K562 (cell line): ENCODE measurements at regions not wholly inside any gene's neighbourhood (a gene's known extent, or its start where the extent isn't known, plus 50 kb on each side); places are given as distances from the start of the nearest gene placed in this dataset.

ENCODE experiments used
- ATAC-seq: fragments of 200-7000 bp; cut with Tn5 transposase; 3 replicates; pipeline ENCODE4 v1.9.1; 2020; ENCODE audit warnings: moderate library complexity
- BruUV-seq: library from RNA; stranded (reverse); fragments of 400-500 nt; replicated peaks from 2 replicates; lab custom pipeline; 2021; lab: Mats Ljungman, UMichigan
- CTCF ChIA-PET: fragments of 300-600 bp; formaldehyde crosslinking; extraction: SDS; loops from one replicate; lab custom pipeline; 2021; ENCODE audit warnings: low intra/inter-chr PET ratio; lab: Yijun Ruan, JAX
- POLR2A ChIA-PET: fragments of 300-600, 350-650 bp; sonication (Branson Sonifier 250); formaldehyde crosslinking; extraction: SDS; loops from one replicate; lab custom pipeline; 2021; ENCODE audit warnings: antibody characterized with exemption, inconsistent platforms; lab: Yijun Ruan, JAX
- DNase-seq, 4 experiments: peaks; one replicate each; pipeline versions ENCODE4 v3.0.0 to v3.0.0-alpha.2; 2011 to 2018; ENCODE audit warnings: low spot score in 3 of 4, mixed read lengths in 3 of 4; ENCODE audit errors: extremely low read depth in 1 of 4
- FAIRE-seq: peaks from 2 replicates; lab custom pipeline; 2011; peaks lifted over from hg19 to GRCh38; lab: Jason Lieb, UNC
- H2AFZ ChIP-seq: 2 replicates; pipeline ENCODE4 v1.6.0; 2011; ENCODE audit warnings: low read depth, low read length, control low read depth, inconsistent platforms
- H3K27ac ChIP-seq: fragments of 200-600 bp; 3 replicates; pipeline ENCODE4 v1.8.0; 2011; ENCODE audit warnings: low read depth, mild to moderate bottlenecking, control low read depth, inconsistent platforms, low read length, moderate library complexity, mixed read lengths; ENCODE audit errors: extremely low read depth
- H3K27me3 ChIP-seq, 2 experiments: fragments of 300-600 bp in 1 of 2; 2 replicates in 1 of 2; 3 replicates in 1 of 2; pipeline versions ENCODE4 v1.6.0 to v1.8.0; 2011; ENCODE audit warnings: inconsistent platforms in 2 of 2, low read length in 2 of 2, mild to moderate bottlenecking in 1 of 2, mixed read lengths in 1 of 2, moderate library complexity in 1 of 2; ENCODE audit not compliant: control insufficient read depth in 2 of 2, insufficient read depth in 2 of 2
- H3K36me3 ChIP-seq: fragments of 300-600 bp; 3 replicates; pipeline ENCODE4 v1.8.0; 2011; ENCODE audit warnings: mild to moderate bottlenecking, low read length, inconsistent platforms; ENCODE audit not compliant: control insufficient read depth, insufficient read depth
- H3K4me1 ChIP-seq, 2 experiments: fragments of 200-600 bp in 1 of 2; replicated peaks in 1 of 2; 2 replicates in 1 of 2; 3 replicates in 1 of 2; pipeline versions ENCODE4 v1.5.1 to v1.8.0; 2011; ENCODE audit warnings: inconsistent platforms in 2 of 2, low read length in 2 of 2, mild to moderate bottlenecking in 1 of 2, mixed read lengths in 1 of 2, moderate library complexity in 1 of 2; ENCODE audit not compliant: control insufficient read depth in 2 of 2, insufficient read depth in 2 of 2
- H3K4me2 ChIP-seq: 2 replicates; pipeline ENCODE4 v1.6.1; 2011; ENCODE audit warnings: low read length, control low read depth, inconsistent platforms, mixed read lengths; ENCODE audit not compliant: insufficient read depth
- H3K4me3 ChIP-seq: fragments of 200-600 bp; sonication (generic), shearing (Covaris generic); 2 replicates; pipeline ENCODE4 v1.5.1; 2016; ENCODE audit warnings: control low read depth, inconsistent platforms
- H3K79me2 ChIP-seq: fragments of 200-600 bp; 3 replicates; pipeline ENCODE4 v1.8.0; 2011; ENCODE audit warnings: low read length, inconsistent platforms; ENCODE audit not compliant: control insufficient read depth, insufficient read depth
- H3K9ac ChIP-seq, 2 experiments: 2 replicates each; pipeline versions ENCODE4 v1.6.0 to v1.6.1; 2011; ENCODE audit warnings: low read depth in 2 of 2, low read length in 2 of 2, control low read depth in 1 of 2, inconsistent platforms in 1 of 2, mild to moderate bottlenecking in 1 of 2, mixed read lengths in 1 of 2; ENCODE audit not compliant: insufficient read depth in 1 of 2
- H3K9me1 ChIP-seq: one replicate; pipeline ENCODE4 v1.6.0; 2011; ENCODE audit warnings: inconsistent platforms, mild to moderate bottlenecking, low read length, moderate library complexity; ENCODE audit not compliant: control insufficient read depth, insufficient read depth
- H3K9me3 ChIP-seq: replicated peaks from 2 replicates; pipeline ENCODE4 v1.5.1; 2011; ENCODE audit warnings: low read depth, low read length, inconsistent platforms; ENCODE audit not compliant: control insufficient read depth, insufficient read depth
- H4K20me1 ChIP-seq: replicated peaks from 2 replicates; pipeline ENCODE4 v1.6.1; 2011; ENCODE audit warnings: low read length, inconsistent platforms, mixed read lengths; ENCODE audit not compliant: control insufficient read depth, insufficient read depth
- ERF ChIP-seq: fragments of 450-650 bp; formaldehyde crosslinking; IDR thresholded peaks from 2 replicates; pipeline ENCODE4 v1.4.0; 2020; ENCODE audit warnings: mild to moderate bottlenecking, mixed read lengths
- PYGO2 ChIP-seq: fragments of 450-650 bp; IDR thresholded peaks from 2 replicates; pipeline ENCODE4 v1.6.1; 2016; ENCODE audit warnings: mild to moderate bottlenecking, missing genetic modification characterization, moderate library complexity, missing compliant biosample characterization
- RBM25 ChIP-seq: fragments of 200-400 bp; formaldehyde crosslinking; IDR thresholded peaks from 2 replicates; pipeline ENCODE4 v1.6.1; 2018; ENCODE audit warnings: low read length, low read depth, moderate library complexity; ENCODE audit not compliant: severe bottlenecking
- TBP ChIP-seq: optimal IDR thresholded peaks from 2 replicates; pipeline ENCODE3; 2011; ENCODE audit warnings: low read depth, low read length, improper control_type of control experiment
- ZNF316 ChIP-seq: fragments of 450-650 bp; IDR thresholded peaks from 2 replicates; pipeline ENCODE4 v1.6.1; 2016
- WGBS: fragments of 100-300 bp; shearing (Covaris generic); methylation state at CpG from one replicate; pipeline ENCODE4 v1.1.6; 2016; ENCODE audit warnings: low coverage, mixed read lengths; ENCODE audit not compliant: insufficient coverage; ENCODE audit errors: missing lambda C conversion rate; 5-methylcytosine and 5-hydroxymethylcytosine counted together
- in situ Hi-C: fragments of 300-500 bp; cut with MboI; formaldehyde crosslinking; loops from 4 replicates; pipeline ENCODE4 v1.15.0; 2018; ENCODE audit warnings: inconsistent platforms, mixed read lengths
- intact Hi-C: fragments of 100-400 bp; cut with micrococcal nuclease; formaldehyde crosslinking; loops from 2 replicates; pipeline ENCODE4 v1.14.2; 2022
- TF ChIP-seq, protein P1 (sequence below), 2 experiments: fragments of 450-650 bp in 1 of 2; sonication (generic) in 1 of 2; formaldehyde crosslinking in 1 of 2; IDR thresholded peaks; 2 replicates each; pipeline versions ENCODE4 v1.7.1 to v1.9.0; 2016 to 2022; ENCODE audit warnings: inconsistent platforms in 1 of 2, mild to moderate bottlenecking in 1 of 2, missing genetic modification reagents in 1 of 2

DNA sequence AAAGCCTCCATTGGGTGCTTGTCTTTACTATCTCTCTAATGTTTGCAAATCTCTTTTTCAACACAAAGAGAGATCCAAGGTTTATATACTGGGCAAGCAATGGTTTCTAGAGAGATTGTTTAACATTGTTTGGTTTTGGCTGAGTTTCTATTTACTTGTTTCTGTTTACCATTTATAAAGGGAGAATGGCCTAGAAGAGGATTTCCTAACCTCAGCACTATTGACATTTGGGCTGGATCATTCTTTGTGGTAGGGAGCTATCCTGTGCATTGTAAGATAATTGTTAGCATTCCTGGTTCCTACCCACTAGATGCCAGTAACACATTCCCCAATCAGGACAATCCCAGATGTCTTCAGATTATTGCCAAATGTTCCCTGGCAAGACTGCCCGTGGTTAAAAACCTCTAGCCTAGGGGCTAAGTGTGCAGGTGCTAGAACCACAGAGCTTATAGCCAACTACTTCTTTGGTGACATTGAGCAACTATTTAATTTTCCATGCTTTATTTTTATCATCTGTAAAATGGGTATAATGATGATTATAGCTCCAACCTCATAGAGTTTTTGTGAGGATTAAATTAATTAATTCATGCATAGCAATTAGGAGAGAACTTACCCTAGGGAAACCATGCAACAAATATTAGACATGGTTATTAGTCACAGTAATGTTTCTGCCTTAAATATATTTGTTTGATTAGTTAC, 413.9 kb upstream of the MAF start:
- POLR2A ChIA-PET: interaction anchor here (0.6 to 1.3 kb wide), 2 partner anchors 12 to 43 kb away, joined by 3 to 5 read pairs; no protein-coding TSS in a partner anchor
- in situ Hi-C loops: no loop called here

DNA sequence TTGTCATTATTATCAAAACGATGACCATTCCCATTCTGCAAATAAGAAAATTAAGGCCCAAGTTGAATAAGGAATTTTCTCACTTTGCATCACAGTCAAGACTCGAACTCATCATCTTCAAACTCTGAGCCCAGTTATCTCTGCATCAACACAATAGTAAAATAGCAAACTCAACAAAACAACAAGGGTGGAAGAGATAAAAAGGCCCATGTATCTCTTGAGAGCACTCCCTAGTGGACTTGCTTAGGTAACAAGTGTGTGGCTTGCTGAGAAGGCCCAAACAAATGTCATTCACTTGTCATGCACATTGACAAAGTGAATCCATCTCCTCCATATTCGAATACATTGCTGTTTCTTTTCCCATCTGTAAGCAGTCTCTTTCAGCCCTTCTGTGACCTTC, 412.0 kb upstream of the MAF start:
- Histone ChIP-seq H3K27me3 (no peaks in the 10 kb centered on the region), H3K9me3 (no peaks in the 10 kb centered on the region), H3K4me3 (no peak overlapping the region), H3K4me2 (no peak overlapping the region), H2AFZ (no peak overlapping the region), H3K27ac (no peak overlapping the region), H3K36me3 (no peaks in the 10 kb centered on the region), H3K79me2 (no peaks in the 10 kb centered on the region), H3K4me1 (no peaks in the 10 kb centered on the region; a peak in 1 of 5 replicates), H3K9me1 (no peaks in the 10 kb centered on the region), H3K9ac (no peak overlapping the region), H4K20me1 (no peaks in the 10 kb centered on the region)
- ChIA-PET POLR2A (interaction anchor here (0.7 to 1.4 kb wide), 5 partner anchors 11 to 660 kb away, joined by 3 to 7 read pairs (median 3); no protein-coding TSS in a partner anchor), CTCF (no interaction called here)
- DNase-seq (no peak), ATAC-seq (peak; percentile 63; the same call in 2 of the 3 replicates), FAIRE-seq (peak; percentile 6)
- no TSS peak for BruUV-seq
- 17% methylated on average over 3 of the region's 3 CpGs for WGBS
- intact Hi-C loops: no loop called here
- in situ Hi-C loops: no loop called here
- TF ChIP-seq, protein P1, sequence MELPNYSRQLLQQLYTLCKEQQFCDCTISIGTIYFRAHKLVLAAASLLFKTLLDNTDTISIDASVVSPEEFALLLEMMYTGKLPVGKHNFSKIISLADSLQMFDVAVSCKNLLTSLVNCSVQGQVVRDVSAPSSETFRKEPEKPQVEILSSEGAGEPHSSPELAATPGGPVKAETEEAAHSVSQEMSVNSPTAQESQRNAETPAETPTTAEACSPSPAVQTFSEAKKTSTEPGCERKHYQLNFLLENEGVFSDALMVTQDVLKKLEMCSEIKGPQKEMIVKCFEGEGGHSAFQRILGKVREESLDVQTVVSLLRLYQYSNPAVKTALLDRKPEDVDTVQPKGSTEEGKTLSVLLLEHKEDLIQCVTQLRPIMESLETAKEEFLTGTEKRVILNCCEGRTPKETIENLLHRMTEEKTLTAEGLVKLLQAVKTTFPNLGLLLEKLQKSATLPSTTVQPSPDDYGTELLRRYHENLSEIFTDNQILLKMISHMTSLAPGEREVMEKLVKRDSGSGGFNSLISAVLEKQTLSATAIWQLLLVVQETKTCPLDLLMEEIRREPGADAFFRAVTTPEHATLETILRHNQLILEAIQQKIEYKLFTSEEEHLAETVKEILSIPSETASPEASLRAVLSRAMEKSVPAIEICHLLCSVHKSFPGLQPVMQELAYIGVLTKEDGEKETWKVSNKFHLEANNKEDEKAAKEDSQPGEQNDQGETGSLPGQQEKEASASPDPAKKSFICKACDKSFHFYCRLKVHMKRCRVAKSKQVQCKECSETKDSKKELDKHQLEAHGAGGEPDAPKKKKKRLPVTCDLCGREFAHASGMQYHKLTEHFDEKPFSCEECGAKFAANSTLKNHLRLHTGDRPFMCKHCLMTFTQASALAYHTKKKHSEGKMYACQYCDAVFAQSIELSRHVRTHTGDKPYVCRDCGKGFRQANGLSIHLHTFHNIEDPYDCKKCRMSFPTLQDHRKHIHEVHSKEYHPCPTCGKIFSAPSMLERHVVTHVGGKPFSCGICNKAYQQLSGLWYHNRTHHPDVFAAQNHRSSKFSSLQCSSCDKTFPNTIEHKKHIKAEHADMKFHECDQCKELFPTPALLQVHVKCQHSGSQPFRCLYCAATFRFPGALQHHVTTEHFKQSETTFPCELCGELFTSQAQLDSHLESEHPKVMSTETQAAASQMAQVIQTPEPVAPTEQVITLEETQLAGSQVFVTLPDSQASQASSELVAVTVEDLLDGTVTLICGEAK (IDR thresholded peaks at IDR 0.05): peak; percentile 63; the same call in 1 of the 2 replicates
- TF ChIP-seq, protein P1 (CRISPR knock-in tag; IDR thresholded peaks at IDR 0.05): no peak
- no peak for TF ChIP-seq TBP
- peak; percentile 88 for TF ChIP-seq ZNF316
- no peak for TF ChIP-seq ERF (CRISPR knock-in tag)

More for the DNA sequence above, 413.9 kb upstream of the MAF start:
- no peaks in the 10 kb centered on the region; a peak in 1 of 5 replicates for H3K4me1 ChIP-seq
- H3K9me3 ChIP-seq: no peaks in the 10 kb centered on the region
- no peak overlapping the region for H3K9ac ChIP-seq
- no peak overlapping the region for H3K4me2 ChIP-seq
- intact Hi-C loops: no loop called here
- no peak for DNase-seq
- no peaks in the 10 kb centered on the region for H3K79me2 ChIP-seq
- H2AFZ ChIP-seq: no peak overlapping the region
- no peak overlapping the region for H3K4me3 ChIP-seq
- no peaks in the 10 kb centered on the region for H3K36me3 ChIP-seq
- BruUV-seq: no TSS peak
- peak; percentile 23 for TF ChIP-seq RBM25
- TF ChIP-seq PYGO2 (tag): no peak
- TF ChIP-seq, all 486 proteins: peak for 1
- no peak for FAIRE-seq
- CTCF ChIA-PET: no interaction called here
- H3K27ac ChIP-seq: no peak overlapping the region
- no peaks in the 10 kb centered on the region for H3K27me3 ChIP-seq
- WGBS: 27% methylated on average over 1 of the region's 1 CpG
- no peak for ATAC-seq
- H3K9me1 ChIP-seq: no peaks in the 10 kb centered on the region
- H4K20me1 ChIP-seq: no peaks in the 10 kb centered on the region
